Endodermal cell (in vitro differentiated cells): ENCODE measurements at regions not wholly inside any gene's neighbourhood (a gene's known extent, or its start where the extent isn't known, plus 50 kb on each side); places are given as distances from the start of the nearest gene placed in this dataset.

Experiments
- DNase-seq: peaks from one replicate; pipeline ENCODE4 v3.0.0-alpha.2; 2017
- H3K27ac ChIP-seq: 2 replicates; pipeline ENCODE4 v1.5.1; 2013; ENCODE audit warnings: mild to moderate bottlenecking, low read depth, low read length, moderate library complexity
- H3K27me3 ChIP-seq: 2 replicates; pipeline ENCODE4 v1.6.1; 2013; ENCODE audit warnings: mild to moderate bottlenecking, low read length, moderate library complexity; ENCODE audit not compliant: insufficient read depth, control insufficient read depth, poor library complexity, severe bottlenecking
- H3K36me3 ChIP-seq: 2 replicates; pipeline ENCODE4 v1.7.0; 2013; ENCODE audit warnings: mild to moderate bottlenecking, low read length, moderate library complexity; ENCODE audit not compliant: control insufficient read depth, insufficient read depth
- H3K4me1 ChIP-seq: one replicate; pipeline ENCODE4 v1.7.0; 2013; ENCODE audit warnings: low read length; ENCODE audit not compliant: control insufficient read depth, insufficient read depth
- H3K4me3 ChIP-seq: 2 replicates; pipeline ENCODE4 v1.5.1; 2013; ENCODE audit warnings: mild to moderate bottlenecking, low read length, moderate library complexity
- H3K9ac ChIP-seq: 2 replicates; pipeline ENCODE4 v1.6.1; 2013; ENCODE audit warnings: mild to moderate bottlenecking, low read length, moderate library complexity; ENCODE audit not compliant: poor library complexity, severe bottlenecking; ENCODE audit errors: extremely low read depth
- H3K9me3 ChIP-seq: 2 replicates; pipeline ENCODE4 v1.6.1; 2013; ENCODE audit warnings: mild to moderate bottlenecking, low read length, moderate library complexity; ENCODE audit not compliant: control insufficient read depth
- H3K27ac Mint-ChIP-seq: 2 replicates; pipeline ENCODE4 v1.8.0; 2020; ENCODE audit warnings: mixed read lengths
- H3K27me3 Mint-ChIP-seq: 2 replicates; pipeline ENCODE4 v1.8.0; 2021; ENCODE audit warnings: mild to moderate bottlenecking, mixed read lengths; ENCODE audit not compliant: insufficient read depth
- H3K36me3 Mint-ChIP-seq: 2 replicates; pipeline ENCODE4 v1.8.0; 2020; ENCODE audit warnings: low read depth, mixed read lengths
- H3K4me1 Mint-ChIP-seq: 2 replicates; pipeline ENCODE4 v1.8.0; 2020; ENCODE audit warnings: mixed read lengths
- H3K4me3 Mint-ChIP-seq: 2 replicates; pipeline ENCODE4 v1.8.0; 2020; ENCODE audit warnings: mild to moderate bottlenecking, moderate library complexity, mixed read lengths
- H3K9me3 Mint-ChIP-seq: 2 replicates; pipeline ENCODE4 v1.8.0; 2020; ENCODE audit warnings: mild to moderate bottlenecking, mixed read lengths
- CTCF ChIP-seq: fragments of 200-600 bp; sonication (generic); conservative IDR thresholded peaks from 2 replicates; pipeline ENCODE4 v1.5.0; 2021; ENCODE audit warnings: antibody characterized with exemption, mild to moderate bottlenecking
- WGBS, 2 experiments: methylation state at CpG; one replicate each; pipeline versions ENCODE4 v1.1.5 to v1.1.7; 2013; ENCODE audit warnings: missing lambda C conversion rate in 2 of 2, mixed read lengths in 1 of 2; ENCODE audit not compliant: insufficient coverage in 1 of 2, insufficient read length in 1 of 2; 5-methylcytosine and 5-hydroxymethylcytosine counted together

GRCh38 chr5:163193886-163194285, 243.5 kb upstream of the CCNG1 start:
- H3K4me3 ChIP-seq = no peak overlapping the region
- H3K9ac ChIP-seq = no peak overlapping the region
- no peaks in the 10 kb centered on the region for H3K9me3 Mint-ChIP-seq
- no peak overlapping the region for H3K4me3 Mint-ChIP-seq
- no peaks in the 10 kb centered on the region for H3K27me3 ChIP-seq
- 93 to 98% methylated on average over 7 of the region's 7 CpGs for WGBS, 2 experiments
- no peak overlapping the region for H3K27ac ChIP-seq
- H3K4me1 Mint-ChIP-seq = peaks cover 43% of the 10 kb centered on the region
- no peak for DNase-seq
- H3K36me3 Mint-ChIP-seq = no peaks in the 10 kb centered on the region
- H3K27me3 Mint-ChIP-seq = no peaks in the 10 kb centered on the region
- no peaks in the 10 kb centered on the region for H3K9me3 ChIP-seq
- no peak overlapping the region for H3K27ac Mint-ChIP-seq
- H3K36me3 ChIP-seq = no peaks in the 10 kb centered on the region
- peaks cover 21% of the 10 kb centered on the region for H3K4me1 ChIP-seq
- no peak for TF ChIP-seq CTCF

GRCh38 chr5:163205645-163206044, 231.8 kb upstream of the CCNG1 start:
- no peaks in the 10 kb centered on the region for H3K36me3 Mint-ChIP-seq
- H3K27me3 Mint-ChIP-seq = no peaks in the 10 kb centered on the region
- H3K9ac ChIP-seq = no peak overlapping the region
- peaks cover under 1% of the 10 kb centered on the region for H3K4me1 ChIP-seq
- no peak overlapping the region for H3K27ac Mint-ChIP-seq
- no peaks in the 10 kb centered on the region for H3K36me3 ChIP-seq
- no peak for DNase-seq
- H3K4me3 ChIP-seq = no peak overlapping the region
- H3K4me3 Mint-ChIP-seq = no peak overlapping the region
- no peak for TF ChIP-seq CTCF
- H3K27me3 ChIP-seq = no peaks in the 10 kb centered on the region
- no peak overlapping the region for H3K27ac ChIP-seq
- no peaks in the 10 kb centered on the region for H3K9me3 ChIP-seq
- H3K4me1 Mint-ChIP-seq = peaks cover 2% of the 10 kb centered on the region
- peaks cover 2% of the 10 kb centered on the region for H3K9me3 Mint-ChIP-seq

GRCh38 chr5:163221581-163221980, 215.8 kb upstream of the CCNG1 start:
- 71 to 100% methylated on average over 1 to 4 of the region's 4 CpGs for WGBS, 2 experiments
- Histone ChIP-seq H3K9me3 (no peaks in the 10 kb centered on the region), H3K4me3 (no peak overlapping the region), H3K4me1 (no peaks in the 10 kb centered on the region), H3K36me3 (no peaks in the 10 kb centered on the region), H3K27ac (no peak overlapping the region), H3K27me3 (no peaks in the 10 kb centered on the region), H3K9ac (no peak overlapping the region)
- no peaks in the 10 kb centered on the region for H3K4me1 Mint-ChIP-seq
- no peaks in the 10 kb centered on the region for H3K27me3 Mint-ChIP-seq
- no peak overlapping the region for H3K4me3 Mint-ChIP-seq
- H3K9me3 Mint-ChIP-seq = peaks cover 5% of the 10 kb centered on the region
- no peak for TF ChIP-seq CTCF
- H3K27ac Mint-ChIP-seq = no peak overlapping the region
- DNase-seq = no peak
- H3K36me3 Mint-ChIP-seq = no peaks in the 10 kb centered on the region
